NT2/D1 (cell line): ENCODE measurements at regions not wholly inside any gene's neighbourhood (a gene's known extent, or its start where the extent isn't known, plus 50 kb on each side); places are given as distances from the start of the nearest gene placed in this dataset.

Experiments
- YY1 ChIP-seq: IDR thresholded peaks from 2 replicates; pipeline ENCODE4 v1.6.1; 2011; ENCODE audit not compliant: insufficient read length, insufficient read depth
- ZNF274 ChIP-seq: IDR thresholded peaks from 2 replicates; pipeline ENCODE4 v1.6.1; 2011; ENCODE audit warnings: mild to moderate bottlenecking, low read depth, low read length

DNA sequence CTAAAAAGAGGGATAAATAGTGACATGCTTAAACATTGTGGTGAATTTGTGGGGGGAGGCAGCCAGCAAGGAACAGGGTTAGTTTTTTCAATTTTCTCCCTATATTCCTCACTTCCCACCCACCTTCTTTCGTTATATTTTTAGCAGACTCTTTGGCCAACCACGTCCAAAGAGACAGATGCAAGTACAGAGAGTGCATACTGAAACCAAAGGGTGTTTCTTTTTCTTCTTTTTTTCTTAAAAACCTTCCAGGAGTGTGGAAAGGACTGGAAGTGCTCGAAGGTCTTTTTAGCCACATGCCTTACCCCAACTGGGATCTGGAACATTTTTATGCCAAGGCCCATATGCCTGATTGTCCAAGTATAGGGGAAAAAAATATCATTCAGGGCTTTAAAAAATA, 59.0 kb downstream of the TNP1 start:
- no peak for TF ChIP-seq YY1
- no peak for TF ChIP-seq ZNF274
